GM18498 (cell line): ENCODE measurements at regions not wholly inside any gene's neighbourhood (a gene's known extent, or its start where the extent isn't known, plus 50 kb on each side); places are given as distances from the start of the nearest gene placed in this dataset.

Source experiments
- ATAC-seq: cut with Tn5 transposase; IDR thresholded peaks from one replicate; pipeline ENCODE4 v1.9.1; 2021; ENCODE audit warnings: mild to moderate bottlenecking, moderate library complexity; ENCODE audit not compliant: unreplicated experiment

GRCh38 chr15:31261266-31262142, 65.1 kb upstream of the KLF13 start:
- ATAC-seq: no peak

- ATAC-seq: no peak
Measured at GRCh38 chr15:31262143-31262530, 64.5 kb upstream of the KLF13 start.

- no peak for ATAC-seq
Measured at GRCh38 chr15:31262901-31263671, 63.5 kb upstream of the KLF13 start.

DNA sequence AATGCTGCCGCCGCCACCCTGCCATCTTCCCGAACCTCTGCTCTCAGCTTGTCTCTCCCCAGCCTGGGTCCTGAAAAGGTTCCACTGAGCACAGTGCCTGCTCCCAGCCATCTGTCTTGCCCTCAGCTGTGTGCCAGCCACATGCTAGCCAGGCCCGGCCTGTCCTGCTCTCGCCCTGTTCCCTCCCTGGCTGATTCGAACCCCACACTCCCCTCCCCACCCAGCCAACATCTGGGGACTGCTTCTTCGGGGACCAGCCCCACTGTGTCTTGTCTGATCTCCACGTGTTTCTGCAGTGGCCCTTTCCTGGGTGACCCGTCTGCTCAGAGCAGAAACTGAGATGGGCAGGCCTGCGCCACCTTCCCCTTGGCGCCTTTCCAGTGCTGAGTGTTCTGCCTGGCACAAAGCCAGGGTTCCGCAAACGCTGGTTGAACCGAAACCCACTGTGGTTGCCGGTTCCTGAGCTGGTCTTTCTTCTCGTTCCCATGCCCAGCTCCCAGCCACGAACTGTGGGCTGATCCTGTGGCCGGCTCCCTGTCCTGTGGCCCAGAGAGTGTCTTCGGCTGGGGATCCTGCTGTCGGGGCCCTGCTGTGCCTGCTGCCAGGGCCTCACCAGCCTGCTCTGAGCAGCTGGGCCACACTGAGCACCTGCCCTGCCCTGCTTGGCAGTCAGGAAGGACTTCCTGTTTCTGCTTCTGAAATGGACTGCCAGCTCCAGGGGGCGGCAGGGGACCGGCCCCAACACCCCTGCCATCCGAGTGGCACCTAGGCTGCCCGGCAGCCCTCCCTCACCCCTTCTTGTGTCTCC, 62.7 kb upstream of the KLF13 start:
- peak; percentile 32 for ATAC-seq

DNA sequence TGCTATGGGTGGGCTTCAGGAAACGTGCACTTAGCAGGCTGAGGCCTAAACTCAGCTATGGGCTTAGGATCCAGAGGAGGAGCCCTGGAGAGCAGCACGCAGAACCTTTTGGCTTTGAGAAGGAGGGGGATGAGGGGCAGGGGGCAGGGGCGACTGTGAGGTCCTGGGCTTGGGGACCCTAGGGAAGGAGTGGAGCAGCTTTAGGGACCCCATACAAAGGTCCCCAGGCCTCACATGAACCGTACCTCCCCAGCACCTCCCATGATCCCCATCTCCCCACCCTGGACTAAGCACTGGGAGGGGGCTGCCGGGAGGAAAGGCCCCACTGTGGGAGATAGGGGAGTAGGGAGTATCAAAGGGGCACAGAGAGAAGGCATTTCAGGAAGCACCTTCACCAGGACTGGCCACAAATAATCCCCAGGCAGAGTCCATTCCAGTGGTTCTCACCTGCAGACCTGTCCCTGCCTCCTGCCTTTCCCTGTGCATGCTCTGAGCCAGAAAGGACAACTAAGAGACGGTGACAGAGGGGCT, 62.0 kb upstream of the KLF13 start:
- no peak for ATAC-seq

DNA sequence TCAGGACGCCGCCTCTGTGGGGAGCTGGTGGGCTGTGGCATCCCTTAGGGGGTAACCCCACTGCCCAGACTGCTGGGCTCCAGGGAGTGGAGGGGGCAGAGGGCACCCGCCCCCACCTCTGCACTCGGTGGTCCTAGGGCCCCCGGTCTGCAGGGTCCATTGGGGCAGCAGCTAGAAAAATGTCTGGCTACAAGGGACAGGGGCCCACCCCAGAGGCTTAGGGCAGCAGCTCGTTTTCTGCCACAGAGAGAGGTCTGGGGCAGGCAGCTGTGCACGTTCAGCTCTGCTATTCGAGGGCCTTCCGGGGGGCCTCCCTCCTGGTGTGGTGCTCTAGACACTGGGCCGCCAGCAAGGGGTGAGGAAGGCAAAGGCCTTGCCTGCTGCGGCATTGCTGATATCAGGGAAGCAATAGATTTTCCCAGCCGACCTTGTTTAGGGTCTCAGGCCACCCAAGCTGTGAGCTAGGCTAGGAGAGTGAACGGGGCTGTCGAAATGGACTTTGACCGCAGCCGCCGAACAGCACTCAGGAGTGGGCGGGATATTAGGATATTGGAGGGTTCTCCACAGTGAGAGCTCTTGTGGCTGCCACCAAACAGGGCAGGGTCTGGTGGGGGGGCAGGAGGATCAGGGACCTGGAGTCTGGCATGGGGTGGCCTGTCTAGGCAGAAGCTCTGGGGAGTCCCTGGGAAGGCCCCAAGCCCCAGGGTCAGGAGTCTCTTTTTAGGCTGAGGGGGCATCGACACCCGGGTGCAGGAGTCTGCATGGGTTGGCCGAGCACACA, 61.4 kb upstream of the KLF13 start:
- no peak for ATAC-seq

- ATAC-seq: peak; percentile 56
Measured at GRCh38 chr15:31265871-31266711, 60.5 kb upstream of the KLF13 start.

- peak; percentile 27 for ATAC-seq
Measured at GRCh38 chr15:31266712-31267111, 59.9 kb upstream of the KLF13 start.

DNA sequence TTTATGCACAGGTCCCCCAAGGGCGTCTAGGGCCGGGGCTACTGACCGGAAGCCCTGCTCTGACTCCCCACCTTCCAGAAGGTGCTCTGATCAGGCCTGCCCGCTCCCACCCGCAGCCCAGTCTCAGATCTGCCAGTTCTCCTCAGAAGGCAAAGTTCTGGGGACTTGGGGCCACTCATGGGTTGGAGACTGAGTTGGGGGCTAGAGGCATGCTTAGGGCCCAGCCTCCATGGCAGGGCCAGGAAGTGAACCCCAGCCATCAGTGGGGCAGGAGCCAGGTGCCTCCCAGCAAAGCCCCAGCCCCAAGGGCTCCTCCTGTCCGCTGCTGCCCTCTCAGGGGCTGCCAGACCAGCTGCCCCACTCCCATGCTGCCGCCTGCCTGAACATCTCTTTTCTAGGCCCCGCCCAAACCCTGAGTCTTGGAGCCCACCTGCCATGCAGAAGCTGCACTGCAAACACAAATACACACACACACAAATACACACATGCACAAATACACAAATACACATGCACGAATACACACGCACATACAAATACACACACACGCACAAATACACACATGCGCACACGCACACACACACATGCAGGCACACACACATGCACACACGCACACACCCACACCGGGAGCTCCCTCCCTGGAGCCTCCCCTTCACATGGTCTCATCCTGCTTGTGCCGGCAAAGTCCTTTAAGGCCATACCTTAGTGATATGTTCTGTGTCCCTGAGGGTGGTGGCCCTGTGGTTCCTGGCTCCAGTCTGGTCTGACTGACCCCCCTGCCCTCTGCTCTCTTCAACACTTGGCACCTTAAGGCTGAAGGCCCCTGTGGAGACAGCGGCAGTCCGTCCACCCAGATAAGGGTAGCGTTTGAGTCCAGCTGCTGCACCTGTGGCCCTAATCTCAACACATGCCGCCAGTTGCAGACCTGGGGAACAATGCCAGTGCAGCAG, 59.2 kb upstream of the KLF13 start:
- no peak for ATAC-seq

GRCh38 chr15:31268108-31268501, 58.5 kb upstream of the KLF13 start:
- ATAC-seq: no peak

DNA sequence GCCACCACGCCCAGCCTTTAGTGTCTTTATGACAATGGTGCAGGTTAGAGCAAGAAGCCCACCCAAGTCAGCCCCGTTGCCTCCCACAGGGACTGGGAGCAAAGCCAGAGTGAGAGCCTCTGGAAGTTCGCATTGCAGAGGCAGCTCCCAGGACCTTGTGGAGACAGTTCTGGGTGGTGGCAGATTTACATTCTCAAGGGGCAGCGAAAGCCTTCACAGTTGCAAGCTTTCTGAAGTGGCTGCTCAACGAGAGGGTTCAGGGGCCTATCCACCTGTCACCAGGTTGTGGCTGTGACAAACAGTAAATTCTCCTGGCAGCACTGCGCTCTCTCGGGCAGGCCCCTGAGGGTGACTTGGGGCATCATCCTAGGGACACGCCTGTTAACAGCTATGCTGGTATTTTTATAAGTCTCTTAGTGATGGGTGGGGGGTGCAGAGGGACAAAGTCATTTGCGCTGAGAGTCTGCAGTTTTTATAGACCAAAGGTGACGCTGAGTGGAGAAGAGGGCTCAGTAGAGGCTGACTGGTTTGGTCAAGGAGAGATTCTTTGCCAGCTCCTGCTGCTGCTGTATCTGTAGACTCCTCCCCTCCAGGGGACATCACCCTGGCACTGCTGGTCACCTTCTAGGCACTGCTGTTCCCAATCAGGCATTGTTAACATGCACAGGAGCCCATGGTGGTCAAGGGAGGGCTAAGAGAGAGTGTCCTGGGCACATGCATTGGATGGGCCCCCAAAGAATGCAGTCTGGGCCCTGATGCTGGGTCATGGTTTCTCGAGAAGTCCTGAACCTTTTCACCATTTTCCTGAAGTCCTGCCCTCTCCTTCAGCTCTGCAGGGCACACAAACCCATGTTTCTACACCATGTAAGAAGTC, 57.5 kb upstream of the KLF13 start:
- no peak for ATAC-seq

- no peak for ATAC-seq
Measured at GRCh38 chr15:31269816-31270575, 56.6 kb upstream of the KLF13 start.

DNA sequence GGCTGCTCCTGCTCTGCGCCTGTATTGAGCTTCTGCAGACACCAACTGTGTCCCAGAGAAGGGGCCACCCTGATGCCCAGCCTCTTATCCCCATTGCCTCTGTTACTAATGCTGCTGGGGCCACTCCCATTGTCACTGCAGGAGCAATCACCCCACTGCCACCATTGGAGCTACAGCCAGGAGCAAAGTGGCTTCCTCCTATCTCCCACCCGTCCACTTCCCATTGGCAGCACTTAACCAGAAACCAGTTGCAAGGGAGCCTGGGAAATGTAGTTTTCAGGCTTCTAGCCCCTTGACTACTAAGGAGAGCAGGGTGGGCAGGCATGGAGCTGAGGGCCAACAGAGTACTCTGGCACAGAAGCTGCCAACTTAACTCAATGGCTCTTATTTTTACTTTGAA, 55.9 kb upstream of the KLF13 start:
- no peak for ATAC-seq

DNA sequence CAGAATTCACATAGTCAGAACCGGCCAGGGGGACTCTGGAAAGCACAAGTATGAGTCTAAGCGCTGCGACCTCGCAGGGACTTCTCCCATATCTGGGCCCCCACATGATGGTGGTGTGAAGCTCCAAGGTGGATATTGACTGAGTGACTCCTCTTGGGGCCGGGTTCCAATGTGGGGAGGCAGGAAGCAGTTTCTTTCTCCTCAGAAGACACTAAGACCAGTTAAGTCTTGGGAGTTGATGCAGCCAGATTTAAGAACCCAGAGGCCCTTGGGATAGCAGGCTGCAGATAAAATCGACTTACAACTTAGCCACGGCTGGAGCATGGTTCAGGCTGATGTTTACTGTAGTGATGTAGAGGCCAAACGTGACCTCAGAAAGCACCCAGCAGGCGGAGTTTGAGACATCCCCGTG, 55.4 kb upstream of the KLF13 start:
- no peak for ATAC-seq

DNA sequence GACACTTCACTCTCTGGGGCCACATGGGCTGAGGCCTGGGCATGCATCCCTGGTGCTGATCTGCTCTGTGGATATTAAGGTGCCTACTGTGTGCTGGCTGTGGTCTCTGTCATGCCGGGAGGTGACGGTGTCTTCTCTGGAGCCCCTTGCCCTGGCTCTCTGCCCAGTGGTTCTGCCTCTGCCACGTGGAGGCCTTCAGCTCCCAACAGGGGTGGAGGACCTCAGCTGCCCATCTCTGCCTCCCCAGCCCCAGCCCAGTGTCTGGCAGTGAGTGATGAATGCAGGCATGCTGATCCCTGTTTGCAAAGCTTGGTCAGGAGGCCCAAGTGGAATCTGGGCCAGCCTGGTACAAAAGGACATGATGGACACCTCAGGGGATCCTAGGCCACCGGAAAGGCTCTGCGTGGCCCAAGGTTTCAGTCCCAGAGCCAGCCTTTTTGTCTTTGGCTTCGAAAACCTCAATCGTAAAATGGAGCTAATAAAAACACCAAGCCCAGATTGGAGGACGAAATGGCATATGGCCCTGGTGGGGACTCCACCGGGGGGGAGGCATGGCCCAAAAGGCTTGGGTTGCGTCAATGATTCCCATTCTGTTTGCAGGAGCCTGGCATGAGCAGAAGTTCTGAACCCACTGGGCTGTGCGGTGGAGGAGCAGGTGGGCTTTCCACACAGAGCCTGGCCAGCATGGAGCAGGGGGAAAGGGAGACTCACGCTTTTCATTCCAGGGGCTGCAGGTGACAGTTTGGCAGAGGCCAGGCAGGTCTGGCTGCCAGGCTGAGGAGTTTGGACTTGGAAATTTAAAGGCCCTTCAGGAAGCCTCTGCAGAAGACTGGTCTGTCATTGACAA, 54.7 kb upstream of the KLF13 start:
- no peak for ATAC-seq
